ENCODE measurements at regions not wholly inside any gene's neighbourhood (a gene's known extent, or its start where the extent isn't known, plus 50 kb on each side); places are given as distances from the start of the nearest gene placed in this dataset.

DNA sequence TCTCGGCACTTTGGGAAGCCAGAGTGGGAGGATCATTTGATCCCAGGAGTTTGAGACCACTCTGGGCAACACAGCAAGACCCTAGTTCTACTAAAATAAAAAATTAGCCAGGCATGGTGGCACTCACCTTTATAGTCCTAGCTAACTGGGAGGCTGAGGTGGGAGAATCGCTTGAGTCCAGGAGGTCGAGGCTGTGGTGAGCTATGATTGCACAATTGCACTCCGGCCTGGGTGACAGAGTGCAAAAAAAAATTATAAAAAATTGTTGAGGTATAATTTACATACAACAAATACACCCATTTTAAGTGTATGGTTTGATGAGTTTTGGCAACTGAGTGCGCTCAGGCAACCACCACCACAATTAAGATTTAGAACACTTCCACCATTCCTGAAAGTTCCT lies 108.5 kb upstream of the GADD45A start:
- DNase-seq (no peak), ATAC-seq (no peak)
- Histone ChIP-seq H3K4me3 (no peak overlapping the region), H3K27ac (no peak overlapping the region), H3K4me1 (peaks cover 0 to 17% (median 3%) of the 10 kb centered on the region in 12 donors), H3K27me3 (no peaks in the 10 kb centered on the region), H3K36me3 (no peaks in the 10 kb centered on the region), H3K9me3 (no peaks in the 10 kb centered on the region)
- intact Hi-C loops (cut with DNase I) = no loop called here
- no peak for TF ChIP-seq POLR2A (IDR thresholded peaks at IDR 0.05)
- TF ChIP-seq, protein P1, sequence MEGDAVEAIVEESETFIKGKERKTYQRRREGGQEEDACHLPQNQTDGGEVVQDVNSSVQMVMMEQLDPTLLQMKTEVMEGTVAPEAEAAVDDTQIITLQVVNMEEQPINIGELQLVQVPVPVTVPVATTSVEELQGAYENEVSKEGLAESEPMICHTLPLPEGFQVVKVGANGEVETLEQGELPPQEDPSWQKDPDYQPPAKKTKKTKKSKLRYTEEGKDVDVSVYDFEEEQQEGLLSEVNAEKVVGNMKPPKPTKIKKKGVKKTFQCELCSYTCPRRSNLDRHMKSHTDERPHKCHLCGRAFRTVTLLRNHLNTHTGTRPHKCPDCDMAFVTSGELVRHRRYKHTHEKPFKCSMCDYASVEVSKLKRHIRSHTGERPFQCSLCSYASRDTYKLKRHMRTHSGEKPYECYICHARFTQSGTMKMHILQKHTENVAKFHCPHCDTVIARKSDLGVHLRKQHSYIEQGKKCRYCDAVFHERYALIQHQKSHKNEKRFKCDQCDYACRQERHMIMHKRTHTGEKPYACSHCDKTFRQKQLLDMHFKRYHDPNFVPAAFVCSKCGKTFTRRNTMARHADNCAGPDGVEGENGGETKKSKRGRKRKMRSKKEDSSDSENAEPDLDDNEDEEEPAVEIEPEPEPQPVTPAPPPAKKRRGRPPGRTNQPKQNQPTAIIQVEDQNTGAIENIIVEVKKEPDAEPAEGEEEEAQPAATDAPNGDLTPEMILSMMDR (IDR thresholded peaks at IDR 0.05) = no peak
- 94 to 97% (median 96%) methylated on average over 5 of the region's 5 CpGs for WGBS, 4 donors

DNA sequence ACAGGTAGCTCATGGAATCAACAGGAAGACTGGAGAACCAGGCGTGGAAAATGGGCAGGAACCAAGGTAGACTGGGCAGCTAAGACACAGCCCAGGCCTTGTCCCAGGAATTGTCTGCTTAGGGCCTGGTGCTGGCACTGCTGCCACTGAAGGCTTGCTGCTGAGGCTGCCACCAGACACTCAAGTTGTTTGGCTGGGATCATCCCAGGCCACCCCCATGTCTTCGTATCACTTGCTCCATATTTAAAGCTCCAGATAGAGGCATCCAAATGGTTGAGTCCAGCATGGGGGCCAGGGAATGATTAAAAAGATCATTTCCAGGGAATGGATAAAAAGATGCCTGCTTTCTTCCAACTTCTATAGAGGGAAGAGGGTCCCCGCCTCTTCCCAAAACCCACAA lies 107.4 kb upstream of the GADD45A start:
- H3K9me3 ChIP-seq = no peaks in the 10 kb centered on the region
- WGBS, 4 donors = 80 to 93% (median 91%) methylated on average over 3 of the region's 3 CpGs
- ATAC-seq = no peak
- no peak for DNase-seq
- H3K36me3 ChIP-seq = no peaks in the 10 kb centered on the region
- H3K4me1 ChIP-seq = peaks cover 0 to 14% (median 3%) of the 10 kb centered on the region in 12 donors
- H3K27ac ChIP-seq = no peak overlapping the region
- H3K4me3 ChIP-seq = no peak overlapping the region
- intact Hi-C loops (cut with DNase I) = no loop called here
- TF ChIP-seq POLR2A (IDR thresholded peaks at IDR 0.05) = no peak
- H3K27me3 ChIP-seq = no peaks in the 10 kb centered on the region

DNA sequence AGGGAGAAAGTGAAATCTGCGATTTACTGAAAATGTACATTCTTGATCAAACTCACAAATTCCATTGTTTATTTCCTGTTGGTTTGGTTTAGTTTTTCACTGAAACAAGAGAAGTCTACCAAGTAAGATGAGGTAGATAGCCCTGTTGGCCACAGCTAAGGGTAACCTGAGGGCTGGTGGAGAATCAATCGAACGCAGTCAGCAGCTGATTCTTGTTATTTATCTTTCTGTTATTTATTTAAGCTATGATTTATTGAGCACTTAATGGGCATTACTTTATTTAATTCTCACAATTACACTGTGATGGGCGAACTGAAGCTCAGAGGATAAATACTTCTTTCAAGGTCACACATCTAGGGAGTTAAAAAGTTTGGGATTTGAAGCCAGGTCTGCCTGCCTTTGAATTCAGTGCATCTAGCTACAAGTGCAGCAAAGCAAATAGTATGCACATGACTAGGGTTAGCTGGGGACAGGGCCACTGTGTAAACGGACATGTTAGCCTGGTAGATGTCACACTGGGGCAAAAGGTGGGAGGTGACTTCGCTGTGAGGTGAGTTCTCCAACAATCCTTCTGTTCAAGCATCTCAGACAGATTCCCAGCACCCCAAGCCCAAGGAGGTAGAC lies 106.5 kb upstream of the GADD45A start:
- Histone ChIP-seq H3K4me1 (peaks cover 0 to 12% (median 0%) of the 10 kb centered on the region in 12 donors), H3K4me3 (no peak overlapping the region), H3K9me3 (no peaks in the 10 kb centered on the region), H3K27ac (no peak overlapping the region), H3K27me3 (no peaks in the 10 kb centered on the region), H3K36me3 (no peaks in the 10 kb centered on the region)
- 71 to 81% (median 76%) methylated on average over 6 of the region's 6 CpGs for WGBS, 4 donors
- ATAC-seq = no peak
- DNase-seq = no peak
- TF ChIP-seq, protein P1 (IDR thresholded peaks at IDR 0.05) = no peak
- TF ChIP-seq POLR2A (IDR thresholded peaks at IDR 0.05) = no peak
- intact Hi-C loops (cut with DNase I) = no loop called here

DNA sequence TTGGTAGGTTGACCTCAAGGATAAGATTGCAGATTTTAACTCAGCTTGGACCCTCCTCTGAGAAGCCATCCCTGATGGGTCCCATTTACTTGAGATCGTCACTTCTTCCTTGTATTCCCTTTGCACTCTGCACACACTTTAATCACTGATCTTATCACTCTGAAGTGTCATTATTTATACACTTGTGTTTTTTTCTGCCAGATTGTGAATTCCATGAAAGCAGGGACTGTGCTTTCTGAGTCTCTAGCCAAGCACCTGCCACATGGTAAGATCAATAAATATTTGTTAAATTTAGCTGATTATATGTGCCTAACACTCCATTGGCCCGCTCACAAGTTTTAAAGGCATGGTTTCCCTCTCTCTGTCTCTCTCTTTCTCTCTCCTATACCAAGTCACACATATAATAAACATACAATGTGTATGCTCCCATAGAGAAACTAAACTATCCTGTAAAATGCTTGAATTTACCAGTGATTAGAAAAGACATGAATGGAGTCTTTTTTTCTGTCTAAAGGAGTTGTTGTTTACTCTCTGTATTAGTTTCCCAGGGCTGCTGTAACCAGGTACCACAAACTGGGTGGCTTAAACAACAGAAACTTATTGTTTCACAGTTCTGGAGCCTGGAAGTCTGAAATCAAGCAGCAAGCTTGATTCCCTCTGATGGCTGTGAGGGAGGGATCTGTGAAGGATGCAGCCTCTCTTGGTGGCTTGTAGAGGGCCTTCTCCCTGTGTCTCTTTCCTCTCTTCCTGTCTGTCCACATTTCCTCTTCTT lies 105.2 kb upstream of the GADD45A start:
- no peak for ATAC-seq
- no peaks in the 10 kb centered on the region for H3K36me3 ChIP-seq
- intact Hi-C loops (cut with DNase I) = no loop called here
- H3K4me1 ChIP-seq = peaks cover 0 to 22% (median 1%) of the 10 kb centered on the region in 12 donors
- H3K9me3 ChIP-seq = no peaks in the 10 kb centered on the region
- no peak overlapping the region for H3K4me3 ChIP-seq
- H3K27me3 ChIP-seq = no peaks in the 10 kb centered on the region
- H3K27ac ChIP-seq = no peak overlapping the region
- no peak for DNase-seq
- TF ChIP-seq, protein P1 (IDR thresholded peaks at IDR 0.05) = no peak
- TF ChIP-seq POLR2A (IDR thresholded peaks at IDR 0.05) = no peak
- 44 to 92% (median 82%) methylated on average over 2 of the region's 2 CpGs for WGBS, 4 donors

Data from heart left ventricle (tissue), 16 donors.